Prostate gland (tissue), 2 donors: ENCODE measurements at regions not wholly inside any gene's neighbourhood (a gene's known extent, or its start where the extent isn't known, plus 50 kb on each side); places are given as distances from the start of the nearest gene placed in this dataset.

Experiments used
- POLR2AphosphoS5 ChIP-seq: sonication (generic); formaldehyde crosslinking; IDR thresholded peaks from one replicate; pipeline ENCODE4 v1.6.1; 2017; ENCODE audit warnings: antibody characterized with exemption
- TF ChIP-seq, protein P1 (sequence below), 4 experiments: fragments of 200-600 bp in 2 of 4; fragments of 450-650 bp in 2 of 4; sonication (generic) in 2 of 4; IDR thresholded peaks; 1 replicate in 3 of 4; 2 replicates in 1 of 4; pipeline ENCODE4 v1.5.1; 2016 to 2019; ENCODE audit warnings: antibody characterized with exemption in 4 of 4, mild to moderate bottlenecking in 2 of 4, moderate library complexity in 2 of 4

DNA sequence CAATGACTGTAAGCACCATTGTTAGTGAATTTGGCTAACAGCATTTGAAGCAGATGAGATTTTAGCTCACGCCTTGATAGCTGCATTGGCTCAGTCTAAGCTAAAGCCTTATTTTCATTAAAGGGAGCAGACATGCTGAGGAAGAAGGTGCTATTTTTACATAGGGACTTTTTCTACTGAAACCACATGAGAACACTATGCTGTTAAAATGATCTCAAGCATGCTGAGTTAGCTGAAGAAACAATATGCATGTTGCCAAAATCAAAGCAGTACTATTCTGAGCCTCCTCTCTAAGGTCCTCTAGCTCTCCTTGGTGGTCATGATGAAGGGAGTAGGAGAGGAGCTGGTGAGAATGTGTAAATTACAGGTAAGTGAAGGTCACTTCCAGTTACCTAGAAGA is 134.4 kb upstream of the JADE1 start:
- TF ChIP-seq, protein P1, sequence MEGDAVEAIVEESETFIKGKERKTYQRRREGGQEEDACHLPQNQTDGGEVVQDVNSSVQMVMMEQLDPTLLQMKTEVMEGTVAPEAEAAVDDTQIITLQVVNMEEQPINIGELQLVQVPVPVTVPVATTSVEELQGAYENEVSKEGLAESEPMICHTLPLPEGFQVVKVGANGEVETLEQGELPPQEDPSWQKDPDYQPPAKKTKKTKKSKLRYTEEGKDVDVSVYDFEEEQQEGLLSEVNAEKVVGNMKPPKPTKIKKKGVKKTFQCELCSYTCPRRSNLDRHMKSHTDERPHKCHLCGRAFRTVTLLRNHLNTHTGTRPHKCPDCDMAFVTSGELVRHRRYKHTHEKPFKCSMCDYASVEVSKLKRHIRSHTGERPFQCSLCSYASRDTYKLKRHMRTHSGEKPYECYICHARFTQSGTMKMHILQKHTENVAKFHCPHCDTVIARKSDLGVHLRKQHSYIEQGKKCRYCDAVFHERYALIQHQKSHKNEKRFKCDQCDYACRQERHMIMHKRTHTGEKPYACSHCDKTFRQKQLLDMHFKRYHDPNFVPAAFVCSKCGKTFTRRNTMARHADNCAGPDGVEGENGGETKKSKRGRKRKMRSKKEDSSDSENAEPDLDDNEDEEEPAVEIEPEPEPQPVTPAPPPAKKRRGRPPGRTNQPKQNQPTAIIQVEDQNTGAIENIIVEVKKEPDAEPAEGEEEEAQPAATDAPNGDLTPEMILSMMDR (IDR thresholded peaks at IDR 0.05): no peak
- no peak for TF ChIP-seq POLR2AphosphoS5
